Body of pancreas (tissue), 4 donors: ENCODE measurements at regions not wholly inside any gene's neighbourhood (a gene's known extent, or its start where the extent isn't known, plus 50 kb on each side); places are given as distances from the start of the nearest gene placed in this dataset.

Experiments used
- CTCF ChIP-seq, 7 experiments: fragments of 450-650 bp in 4 of 7; fragments of 200-600 bp in 3 of 7; sonication (generic) in 3 of 7; IDR thresholded peaks; one replicate each; pipeline ENCODE4 v1.5.1; 2016 to 2019; ENCODE audit warnings: antibody characterized with exemption in 7 of 7
- POLR2A ChIP-seq, 3 donors: fragments of 450-650 bp; IDR thresholded peaks; one replicate each; pipeline ENCODE4 v1.6.1; 2016; ENCODE audit warnings: antibody characterized with exemption in 3 of 3, mild to moderate bottlenecking in 2 of 3

GRCh38 chr6:163985040-163985439 is 570.5 kb downstream of the QKI start:
- no peak for TF ChIP-seq CTCF (IDR thresholded peaks at IDR 0.05)
- TF ChIP-seq POLR2A (IDR thresholded peaks at IDR 0.05), result no peak
